ENCODE measurements at regions not wholly inside any gene's neighbourhood (a gene's known extent, or its start where the extent isn't known, plus 50 kb on each side); places are given as distances from the start of the nearest gene placed in this dataset.

DNA sequence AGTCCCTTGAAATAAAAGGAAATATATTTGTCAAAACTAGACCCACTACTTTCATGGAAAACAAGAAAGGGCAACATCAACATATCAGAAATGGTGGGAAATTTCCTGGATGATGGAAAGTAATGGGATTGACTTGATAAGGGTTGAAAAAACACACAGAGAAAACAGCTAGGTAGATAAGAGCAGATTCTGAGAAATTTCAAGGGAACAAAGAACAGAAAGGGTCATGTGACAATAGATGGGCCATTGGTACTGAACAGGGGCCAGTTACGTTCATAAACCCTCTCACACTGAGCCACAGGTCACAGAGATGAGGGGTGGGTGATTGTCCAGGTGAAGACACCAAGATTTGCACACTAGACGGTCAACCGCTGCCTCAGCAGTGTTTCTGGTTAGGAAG is 98.7 kb downstream of the QPCT start:
- H3K9me3 ChIP-seq (ENCODE audit: control insufficient read depth, low read length) = no peaks in the 10 kb centered on the region
- no peaks in the 10 kb centered on the region for H3K79me2 ChIP-seq
- H3K27ac ChIP-seq = no peak overlapping the region
- no peak overlapping the region for H3K4me3 ChIP-seq (ENCODE audit: low read depth, low read length)
- H3K36me3 ChIP-seq (ENCODE audit: control insufficient read depth, insufficient read depth, low read length) = no peaks in the 10 kb centered on the region
- H3K9ac ChIP-seq = no peak overlapping the region
- H3K4me2 ChIP-seq (ENCODE audit: low read length) = no peak overlapping the region
- no peaks in the 10 kb centered on the region for H3K27me3 ChIP-seq (ENCODE audit: control insufficient read depth, insufficient read depth, low read length)
- TF ChIP-seq, protein P1, sequence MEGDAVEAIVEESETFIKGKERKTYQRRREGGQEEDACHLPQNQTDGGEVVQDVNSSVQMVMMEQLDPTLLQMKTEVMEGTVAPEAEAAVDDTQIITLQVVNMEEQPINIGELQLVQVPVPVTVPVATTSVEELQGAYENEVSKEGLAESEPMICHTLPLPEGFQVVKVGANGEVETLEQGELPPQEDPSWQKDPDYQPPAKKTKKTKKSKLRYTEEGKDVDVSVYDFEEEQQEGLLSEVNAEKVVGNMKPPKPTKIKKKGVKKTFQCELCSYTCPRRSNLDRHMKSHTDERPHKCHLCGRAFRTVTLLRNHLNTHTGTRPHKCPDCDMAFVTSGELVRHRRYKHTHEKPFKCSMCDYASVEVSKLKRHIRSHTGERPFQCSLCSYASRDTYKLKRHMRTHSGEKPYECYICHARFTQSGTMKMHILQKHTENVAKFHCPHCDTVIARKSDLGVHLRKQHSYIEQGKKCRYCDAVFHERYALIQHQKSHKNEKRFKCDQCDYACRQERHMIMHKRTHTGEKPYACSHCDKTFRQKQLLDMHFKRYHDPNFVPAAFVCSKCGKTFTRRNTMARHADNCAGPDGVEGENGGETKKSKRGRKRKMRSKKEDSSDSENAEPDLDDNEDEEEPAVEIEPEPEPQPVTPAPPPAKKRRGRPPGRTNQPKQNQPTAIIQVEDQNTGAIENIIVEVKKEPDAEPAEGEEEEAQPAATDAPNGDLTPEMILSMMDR (IDR thresholded peaks at IDR 0.05) = no peak
- no peaks in the 10 kb centered on the region for H3K4me1 ChIP-seq
- H2AFZ ChIP-seq = no peak overlapping the region

DNA sequence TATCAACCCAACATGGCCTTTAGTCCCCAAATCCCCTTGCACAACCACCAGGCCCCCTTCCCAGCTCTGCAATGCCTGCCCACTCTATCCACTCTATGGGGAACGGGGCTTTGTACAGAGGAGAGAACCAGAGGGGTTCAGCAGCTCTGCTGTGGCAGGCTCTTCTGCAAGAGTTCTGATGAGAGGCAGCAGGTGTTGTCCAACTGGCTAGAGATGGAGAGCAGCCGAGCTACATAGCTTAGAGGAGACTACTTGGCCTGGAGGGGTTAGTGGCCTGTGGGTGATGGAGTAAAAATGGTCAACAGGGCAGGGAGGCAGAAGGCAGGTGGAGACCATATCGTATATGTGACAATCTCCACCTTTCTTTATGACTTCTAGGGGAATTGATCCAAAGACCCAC is 103.0 kb downstream of the QPCT start:
- Histone ChIP-seq H3K4me3 (ENCODE audit: low read depth, low read length) (no peak overlapping the region), H3K79me2 (no peaks in the 10 kb centered on the region), H3K36me3 (ENCODE audit: control insufficient read depth, insufficient read depth, low read length) (no peaks in the 10 kb centered on the region), H3K27me3 (ENCODE audit: control insufficient read depth, insufficient read depth, low read length) (no peaks in the 10 kb centered on the region), H3K9ac (no peak overlapping the region), H3K27ac (no peak overlapping the region), H2AFZ (no peak overlapping the region), H3K4me1 (no peaks in the 10 kb centered on the region), H3K9me3 (ENCODE audit: control insufficient read depth, low read length) (no peaks in the 10 kb centered on the region), H3K4me2 (ENCODE audit: low read length) (no peak overlapping the region)
- TF ChIP-seq, protein P1 (IDR thresholded peaks at IDR 0.05) = no peak

DNA sequence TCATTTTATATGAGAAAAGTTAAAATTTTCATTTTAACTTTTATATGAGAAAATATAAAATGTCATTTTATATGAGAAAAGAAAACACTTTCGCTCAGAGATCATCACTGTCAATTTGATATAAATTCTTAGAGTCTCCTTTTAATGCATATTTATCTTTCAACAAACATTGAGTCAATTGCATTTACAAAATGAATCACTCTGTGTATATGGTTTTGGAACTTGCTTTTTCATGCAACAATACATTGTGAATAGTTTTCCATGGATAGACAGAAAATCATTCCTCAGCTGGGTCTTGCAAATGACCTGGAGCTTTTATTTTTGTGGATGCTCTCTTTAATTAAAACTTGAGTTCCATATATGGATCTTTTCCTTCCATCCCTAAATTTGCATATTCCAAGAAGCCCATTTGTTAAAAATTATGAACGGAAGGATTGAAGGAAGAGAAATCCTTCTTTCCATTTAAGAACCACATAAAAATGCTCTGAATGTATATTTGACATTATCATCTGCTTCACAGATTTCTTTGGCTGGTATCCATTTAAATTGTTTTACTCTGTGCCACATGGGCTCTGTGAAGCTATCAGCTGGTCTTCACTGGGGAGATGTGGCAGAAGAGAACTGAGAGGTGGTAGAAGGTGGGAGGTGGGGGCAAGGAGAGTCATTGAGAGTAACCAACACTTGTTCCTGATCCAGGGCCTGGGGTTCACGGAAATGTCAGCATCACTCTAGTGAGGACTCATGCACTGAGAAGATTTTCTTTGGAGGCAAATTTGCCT is 104.1 kb downstream of the QPCT start:
- TF ChIP-seq, protein P1 (IDR thresholded peaks at IDR 0.05) = no peak
- H3K79me2 ChIP-seq = no peaks in the 10 kb centered on the region
- H3K4me1 ChIP-seq = no peaks in the 10 kb centered on the region
- H3K4me3 ChIP-seq (ENCODE audit: low read depth, low read length) = no peak overlapping the region
- no peak overlapping the region for H3K9ac ChIP-seq
- H3K9me3 ChIP-seq (ENCODE audit: control insufficient read depth, low read length) = no peaks in the 10 kb centered on the region
- no peak overlapping the region for H2AFZ ChIP-seq
- no peaks in the 10 kb centered on the region for H3K36me3 ChIP-seq (ENCODE audit: control insufficient read depth, insufficient read depth, low read length)
- H3K4me2 ChIP-seq (ENCODE audit: low read length) = no peak overlapping the region
- no peaks in the 10 kb centered on the region for H3K27me3 ChIP-seq (ENCODE audit: control insufficient read depth, insufficient read depth, low read length)
- no peak overlapping the region for H3K27ac ChIP-seq

DNA sequence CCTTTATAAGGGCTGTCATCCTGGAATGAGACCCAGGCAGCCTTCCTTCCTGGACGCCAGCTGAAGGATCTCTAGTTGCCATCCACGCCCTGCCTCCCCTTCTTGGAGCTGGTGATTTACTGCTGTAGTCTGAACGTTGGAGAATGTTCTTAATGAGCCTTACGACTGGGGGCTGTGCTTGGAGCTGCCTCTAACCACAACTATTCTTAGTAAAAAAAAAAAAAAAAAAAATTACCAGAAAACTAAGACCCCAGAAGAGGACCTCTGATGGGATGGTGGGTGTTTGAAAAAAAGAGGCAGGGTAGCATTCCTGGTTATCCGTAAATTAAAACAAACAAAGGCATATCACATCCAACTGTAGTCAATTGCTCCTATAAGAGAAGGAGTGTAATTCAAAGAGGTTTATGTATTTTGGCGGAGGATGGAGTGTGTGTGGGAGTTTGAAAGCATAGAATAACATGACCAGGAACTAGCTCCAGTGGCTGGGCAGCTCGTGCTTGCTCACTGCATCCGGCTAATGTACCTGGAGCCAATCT is 105.4 kb downstream of the QPCT start:
- Histone ChIP-seq H3K4me2 (ENCODE audit: low read length) (no peak overlapping the region), H3K27me3 (ENCODE audit: control insufficient read depth, insufficient read depth, low read length) (no peaks in the 10 kb centered on the region), H3K36me3 (ENCODE audit: control insufficient read depth, insufficient read depth, low read length) (no peaks in the 10 kb centered on the region), H3K79me2 (no peaks in the 10 kb centered on the region), H3K4me3 (ENCODE audit: low read depth, low read length) (no peak overlapping the region), H3K27ac (no peak overlapping the region), H3K9ac (no peak overlapping the region), H3K9me3 (ENCODE audit: control insufficient read depth, low read length) (no peaks in the 10 kb centered on the region), H2AFZ (no peak overlapping the region), H3K4me1 (no peaks in the 10 kb centered on the region)
- TF ChIP-seq, protein P1 (IDR thresholded peaks at IDR 0.05) = no peak

DNA sequence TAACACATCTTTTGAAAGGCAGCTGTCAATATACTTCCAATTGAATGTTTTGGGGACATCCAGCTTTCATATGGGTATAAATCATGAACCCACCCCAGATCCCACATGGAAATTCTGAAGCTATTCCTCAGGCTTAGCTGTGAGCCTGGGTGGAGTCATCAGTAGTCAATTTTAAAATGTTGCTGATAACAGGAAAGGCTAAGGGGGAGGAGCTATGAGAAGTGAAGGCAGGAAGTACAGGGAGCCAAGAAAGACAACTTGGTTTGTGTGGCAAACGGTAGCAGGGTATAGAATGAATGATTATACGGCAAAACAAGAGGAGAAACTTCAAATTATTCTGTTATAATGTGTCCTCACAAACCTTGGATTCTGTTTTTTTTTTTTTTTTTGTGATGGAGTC is 108.6 kb downstream of the QPCT start:
- no peak overlapping the region for H3K4me3 ChIP-seq (ENCODE audit: low read depth, low read length)
- no peak overlapping the region for H2AFZ ChIP-seq
- no peaks in the 10 kb centered on the region for H3K9me3 ChIP-seq (ENCODE audit: control insufficient read depth, low read length)
- H3K27ac ChIP-seq = no peak overlapping the region
- H3K9ac ChIP-seq = no peak overlapping the region
- no peaks in the 10 kb centered on the region for H3K4me1 ChIP-seq
- H3K79me2 ChIP-seq = no peaks in the 10 kb centered on the region
- no peaks in the 10 kb centered on the region for H3K27me3 ChIP-seq (ENCODE audit: control insufficient read depth, insufficient read depth, low read length)
- TF ChIP-seq, protein P1 (IDR thresholded peaks at IDR 0.05) = no peak
- H3K36me3 ChIP-seq (ENCODE audit: control insufficient read depth, insufficient read depth, low read length) = no peaks in the 10 kb centered on the region
- H3K4me2 ChIP-seq (ENCODE audit: low read length) = no peak overlapping the region

Data from parathyroid adenoma (tissue), 2 donors.